Neural cell (in vitro differentiated cells): ENCODE measurements at regions not wholly inside any gene's neighbourhood (a gene's known extent, or its start where the extent isn't known, plus 50 kb on each side); places are given as distances from the start of the nearest gene placed in this dataset.

Experiments
- H2AFZ ChIP-seq: fragments of 200-600, 300-800 bp; sonication (generic), shearing (Covaris generic); 2 replicates; pipeline ENCODE4 v1.6.0; 2014; ENCODE audit warnings: low read depth, mild to moderate bottlenecking, antibody characterized with exemption, low read length, moderate library complexity
- H3F3A ChIP-seq: fragments of 200-600 bp; shearing (Covaris generic); 2 replicates; pipeline ENCODE4 v1.6.1; 2016; ENCODE audit warnings: mild to moderate bottlenecking, moderate library complexity, mixed read lengths, antibody characterized with exemption, low read length; ENCODE audit not compliant: insufficient read depth, poor library complexity, severe bottlenecking
- H3K27ac ChIP-seq: fragments of 200-600, 300-800 bp; sonication (generic), shearing (Covaris generic); 2 replicates; pipeline ENCODE4 v1.5.1; 2014; ENCODE audit warnings: mild to moderate bottlenecking, low read length, moderate library complexity
- H3K27me3 ChIP-seq: fragments of 300-800, 200-600 bp; sonication (generic), shearing (Covaris generic); 2 replicates; pipeline ENCODE4 v1.6.0; 2014; ENCODE audit warnings: mild to moderate bottlenecking, low read depth, low read length, moderate library complexity; ENCODE audit not compliant: insufficient read depth
- H3K36me3 ChIP-seq: fragments of 300-800, 200-600 bp; sonication (generic), shearing (Covaris generic); 2 replicates; pipeline ENCODE4 v1.5.1; 2014; ENCODE audit warnings: mild to moderate bottlenecking, antibody characterized with exemption, low read length, moderate library complexity; ENCODE audit not compliant: insufficient read depth
- H3K4me2 ChIP-seq: fragments of 300-800, 200-600 bp; sonication (generic), shearing (Covaris generic); 2 replicates; pipeline ENCODE4 v1.6.0; 2014; ENCODE audit warnings: mild to moderate bottlenecking, low read length
- H3K4me3 ChIP-seq: fragments of 300-800, 200-600 bp; sonication (generic), shearing (Covaris generic); 2 replicates; pipeline ENCODE4 v1.5.1; 2014; ENCODE audit warnings: mild to moderate bottlenecking, low read length, moderate library complexity
- H3K79me2 ChIP-seq: fragments of 200-600 bp; shearing (Covaris generic); replicated peaks from 2 replicates; pipeline ENCODE4 v1.6.0; 2014; ENCODE audit warnings: mild to moderate bottlenecking, low read length, moderate library complexity; ENCODE audit not compliant: insufficient read depth
- H3K9ac ChIP-seq: fragments of 300-800, 200-600 bp; sonication (generic), shearing (Covaris generic); 2 replicates; pipeline ENCODE4 v1.6.1; 2016; ENCODE audit warnings: mild to moderate bottlenecking, low read length, mixed read lengths
- H3K9me2 ChIP-seq: fragments of 200-600 bp; shearing (Covaris generic); 2 replicates; pipeline ENCODE4 v1.6.1; 2016; ENCODE audit warnings: mild to moderate bottlenecking, low read length, mixed read lengths; ENCODE audit not compliant: insufficient read depth
- H3K9me3 ChIP-seq: fragments of 200-600, 300-800 bp; sonication (generic), shearing (Covaris generic); 2 replicates; pipeline ENCODE4 v1.6.1; 2016; ENCODE audit warnings: mild to moderate bottlenecking, mixed run types, low read length, moderate library complexity, mixed read lengths
- H4K20me1 ChIP-seq: fragments of 200-600 bp; shearing (Covaris generic); 2 replicates; pipeline ENCODE4 v1.6.1; 2016; ENCODE audit warnings: mild to moderate bottlenecking, mixed run types; ENCODE audit not compliant: insufficient read depth
- EP300 ChIP-seq: fragments of 450-650 bp; conservative IDR thresholded peaks from 2 replicates; pipeline ENCODE4 v1.6.1; 2014; ENCODE audit warnings: antibody characterized with exemption, mild to moderate bottlenecking, moderate library complexity; ENCODE audit not compliant: poor library complexity, severe bottlenecking
- EZH2 ChIP-seq: fragments of 200-600, 300-800 bp; shearing (Covaris generic), sonication (generic); IDR thresholded peaks from 2 replicates; pipeline ENCODE4 v1.6.1; 2014; ENCODE audit warnings: antibody characterized with exemption, low read length, borderline replicate concordance, mild to moderate bottlenecking; ENCODE audit not compliant: insufficient read depth, poor library complexity, severe bottlenecking
- MXI1 ChIP-seq: fragments of 450-650 bp; conservative IDR thresholded peaks from 2 replicates; pipeline ENCODE4 v1.6.1; 2014; ENCODE audit warnings: antibody characterized with exemption, mild to moderate bottlenecking; ENCODE audit not compliant: poor library complexity, severe bottlenecking
- POLR2AphosphoS5 ChIP-seq: IDR thresholded peaks from 2 replicates; pipeline ENCODE4 v1.6.1; 2012
- RAD21 ChIP-seq: fragments of 450-650 bp; conservative IDR thresholded peaks from 2 replicates; pipeline ENCODE4 v1.6.1; 2014; ENCODE audit warnings: antibody characterized with exemption, mild to moderate bottlenecking, moderate library complexity
- REST ChIP-seq: IDR thresholded peaks from 2 replicates; pipeline ENCODE4 v1.6.1; 2012; ENCODE audit warnings: borderline replicate concordance
- SMC3 ChIP-seq: fragments of 450-650 bp; conservative IDR thresholded peaks from 2 replicates; pipeline ENCODE4 v1.6.1; 2014; ENCODE audit warnings: antibody characterized with exemption, mild to moderate bottlenecking, moderate library complexity; ENCODE audit not compliant: poor library complexity
- TAF1 ChIP-seq: IDR thresholded peaks from 2 replicates; pipeline ENCODE4 v1.6.1; 2012; ENCODE audit warnings: low read depth
- TF ChIP-seq, protein P1 (sequence below): fragments of 450-650 bp; IDR thresholded peaks from 2 replicates; pipeline ENCODE4 v1.5.1; 2014; ENCODE audit warnings: antibody characterized with exemption, mild to moderate bottlenecking, moderate library complexity; ENCODE audit not compliant: poor library complexity, severe bottlenecking

DNA sequence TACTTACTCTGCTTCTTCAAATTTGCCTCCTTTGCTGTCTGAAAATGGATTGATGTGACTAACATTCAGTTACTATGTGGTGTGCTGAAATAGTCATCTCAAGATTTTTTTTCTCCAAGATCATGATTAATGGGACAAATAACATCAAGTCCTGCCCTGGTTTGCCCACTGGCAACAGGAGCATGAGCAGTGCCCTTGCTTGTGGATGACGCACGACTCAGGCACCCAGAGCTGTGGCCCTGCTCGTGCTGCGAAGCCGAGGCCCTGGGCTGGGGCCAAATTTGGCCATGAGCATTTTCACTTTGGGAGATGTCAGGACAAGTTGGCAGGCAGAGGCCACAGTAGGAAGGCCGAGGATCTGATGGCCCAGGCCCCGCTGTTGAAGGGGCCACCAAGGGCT lies 239.8 kb upstream of the IGFBP3 start:
- no peaks in the 10 kb centered on the region for H3F3A ChIP-seq
- H3K27ac ChIP-seq, result no peak overlapping the region
- H3K9me2 ChIP-seq, result no peaks in the 10 kb centered on the region
- H3K36me3 ChIP-seq, result no peaks in the 10 kb centered on the region
- no peaks in the 10 kb centered on the region for H3K27me3 ChIP-seq
- H4K20me1 ChIP-seq, result no peaks in the 10 kb centered on the region
- no peak overlapping the region for H2AFZ ChIP-seq
- H3K79me2 ChIP-seq, result no peaks in the 10 kb centered on the region
- TF ChIP-seq EZH2 (no peak), SMC3 (no peak), EP300 (no peak), TAF1 (no peak), MXI1 (no peak)
- H3K9ac ChIP-seq, result no peak overlapping the region
- no peak overlapping the region for H3K4me2 ChIP-seq
- H3K9me3 ChIP-seq, result no peaks in the 10 kb centered on the region
- no peak overlapping the region for H3K4me3 ChIP-seq

DNA sequence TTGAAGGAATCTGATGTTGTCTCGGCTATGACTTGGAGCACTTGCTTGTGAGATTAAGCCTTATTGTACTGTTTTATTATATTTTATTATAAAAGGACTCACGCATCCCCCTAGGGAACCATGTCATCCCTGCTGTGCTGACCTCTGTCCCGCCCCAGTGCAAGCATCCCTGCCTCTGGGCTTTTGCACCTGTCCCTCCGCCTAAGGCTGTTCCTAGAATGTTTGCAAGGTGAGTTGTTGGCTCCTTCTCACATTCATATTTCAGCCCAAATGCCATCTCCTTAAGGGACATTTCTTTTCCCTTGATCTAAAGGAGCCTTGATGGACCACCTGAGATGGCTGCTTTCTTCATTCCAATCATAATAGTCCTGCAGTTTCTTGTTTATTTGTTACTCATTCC lies 236.9 kb upstream of the IGFBP3 start:
- Histone ChIP-seq H3K27ac (no peak overlapping the region), H3K79me2 (no peaks in the 10 kb centered on the region), H3F3A (no peaks in the 10 kb centered on the region), H3K36me3 (no peaks in the 10 kb centered on the region), H3K4me2 (no peak overlapping the region), H2AFZ (no peak overlapping the region), H3K9me3 (no peaks in the 10 kb centered on the region), H3K9ac (no peak overlapping the region), H3K27me3 (no peaks in the 10 kb centered on the region), H3K4me3 (no peak overlapping the region), H3K9me2 (no peaks in the 10 kb centered on the region), H4K20me1 (no peaks in the 10 kb centered on the region)
- TF ChIP-seq EZH2 (no peak), EP300 (no peak), TAF1 (no peak), SMC3 (no peak), REST (no peak), MXI1 (no peak), RAD21 (no peak), POLR2AphosphoS5 (no peak)
- TF ChIP-seq, protein P1, sequence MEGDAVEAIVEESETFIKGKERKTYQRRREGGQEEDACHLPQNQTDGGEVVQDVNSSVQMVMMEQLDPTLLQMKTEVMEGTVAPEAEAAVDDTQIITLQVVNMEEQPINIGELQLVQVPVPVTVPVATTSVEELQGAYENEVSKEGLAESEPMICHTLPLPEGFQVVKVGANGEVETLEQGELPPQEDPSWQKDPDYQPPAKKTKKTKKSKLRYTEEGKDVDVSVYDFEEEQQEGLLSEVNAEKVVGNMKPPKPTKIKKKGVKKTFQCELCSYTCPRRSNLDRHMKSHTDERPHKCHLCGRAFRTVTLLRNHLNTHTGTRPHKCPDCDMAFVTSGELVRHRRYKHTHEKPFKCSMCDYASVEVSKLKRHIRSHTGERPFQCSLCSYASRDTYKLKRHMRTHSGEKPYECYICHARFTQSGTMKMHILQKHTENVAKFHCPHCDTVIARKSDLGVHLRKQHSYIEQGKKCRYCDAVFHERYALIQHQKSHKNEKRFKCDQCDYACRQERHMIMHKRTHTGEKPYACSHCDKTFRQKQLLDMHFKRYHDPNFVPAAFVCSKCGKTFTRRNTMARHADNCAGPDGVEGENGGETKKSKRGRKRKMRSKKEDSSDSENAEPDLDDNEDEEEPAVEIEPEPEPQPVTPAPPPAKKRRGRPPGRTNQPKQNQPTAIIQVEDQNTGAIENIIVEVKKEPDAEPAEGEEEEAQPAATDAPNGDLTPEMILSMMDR, result no peak
